DND-41 (cell line): ENCODE measurements at regions not wholly inside any gene's neighbourhood (a gene's known extent, or its start where the extent isn't known, plus 50 kb on each side); places are given as distances from the start of the nearest gene placed in this dataset.

ENCODE experiments used
- CTCF ChIP-seq: IDR thresholded peaks from 2 replicates; pipeline ENCODE4 v1.5.1; 2012; ENCODE audit warnings: borderline replicate concordance, low read length, moderate library complexity, mild to moderate bottlenecking; ENCODE audit not compliant: poor library complexity, severe bottlenecking; ENCODE audit errors: extremely low read depth
- EZH2 ChIP-seq: IDR thresholded peaks from 3 replicates; pipeline ENCODE4 v1.6.1; 2012; ENCODE audit warnings: borderline replicate concordance, low read depth, mild to moderate bottlenecking, moderate library complexity, low read length, inconsistent platforms; ENCODE audit not compliant: severe bottlenecking

GRCh38 chr1:103336408-103336807 is 189.1 kb upstream of the RNPC3 start:
- TF ChIP-seq CTCF (no peak), EZH2 (no peak)
